Thyroid gland (tissue), 4 donors: ENCODE measurements at regions not wholly inside any gene's neighbourhood (a gene's known extent, or its start where the extent isn't known, plus 50 kb on each side); places are given as distances from the start of the nearest gene placed in this dataset.

Experiments
- CTCF ChIP-seq, 6 experiments: fragments of 200-600 bp in 3 of 6; fragments of 450-650 bp in 3 of 6; sonication (generic) in 3 of 6; IDR thresholded peaks; one replicate each; pipeline ENCODE4 v1.5.1; 2016 to 2019; ENCODE audit warnings: antibody characterized with exemption in 6 of 6, mild to moderate bottlenecking in 2 of 6, inconsistent platforms in 1 of 6, moderate library complexity in 1 of 6
- POLR2A ChIP-seq, 2 donors: fragments of 450-650 bp; IDR thresholded peaks; one replicate each; pipeline ENCODE4 v1.6.1; 2017; ENCODE audit warnings: antibody characterized with exemption in 2 of 2, mild to moderate bottlenecking in 2 of 2, moderate library complexity in 1 of 2

- no peak for TF ChIP-seq CTCF (IDR thresholded peaks at IDR 0.05)
- no peak for TF ChIP-seq POLR2A (IDR thresholded peaks at IDR 0.05)
Measured at GRCh38 chrX:20965270-20966044, 408.8 kb upstream of the CNKSR2 start.
